ENCODE measurements at regions not wholly inside any gene's neighbourhood (a gene's known extent, or its start where the extent isn't known, plus 50 kb on each side); places are given as distances from the start of the nearest gene placed in this dataset.

DNA sequence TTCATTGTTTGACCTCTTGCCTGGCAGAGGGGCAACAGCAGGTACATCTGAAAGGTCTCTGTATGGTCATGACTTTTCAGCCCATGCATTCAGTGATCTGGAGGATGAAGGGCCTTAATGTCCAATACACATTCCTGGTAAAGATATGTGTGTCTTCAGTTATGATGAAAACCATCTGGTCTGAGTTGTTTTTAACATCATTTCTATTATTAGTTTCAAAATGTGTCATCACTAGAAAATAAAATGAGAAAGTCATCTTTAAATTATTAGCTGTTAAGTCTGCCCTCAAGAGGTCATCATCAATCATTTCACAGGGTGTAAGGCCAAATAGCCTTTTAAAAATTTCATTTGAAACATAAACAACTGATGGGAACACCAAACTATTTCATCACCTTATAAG lies 92.1 kb upstream of the PLSCR4 start:
- TF ChIP-seq POLR2A (IDR thresholded peaks at IDR 0.05): no peak
- TF ChIP-seq, protein P1, sequence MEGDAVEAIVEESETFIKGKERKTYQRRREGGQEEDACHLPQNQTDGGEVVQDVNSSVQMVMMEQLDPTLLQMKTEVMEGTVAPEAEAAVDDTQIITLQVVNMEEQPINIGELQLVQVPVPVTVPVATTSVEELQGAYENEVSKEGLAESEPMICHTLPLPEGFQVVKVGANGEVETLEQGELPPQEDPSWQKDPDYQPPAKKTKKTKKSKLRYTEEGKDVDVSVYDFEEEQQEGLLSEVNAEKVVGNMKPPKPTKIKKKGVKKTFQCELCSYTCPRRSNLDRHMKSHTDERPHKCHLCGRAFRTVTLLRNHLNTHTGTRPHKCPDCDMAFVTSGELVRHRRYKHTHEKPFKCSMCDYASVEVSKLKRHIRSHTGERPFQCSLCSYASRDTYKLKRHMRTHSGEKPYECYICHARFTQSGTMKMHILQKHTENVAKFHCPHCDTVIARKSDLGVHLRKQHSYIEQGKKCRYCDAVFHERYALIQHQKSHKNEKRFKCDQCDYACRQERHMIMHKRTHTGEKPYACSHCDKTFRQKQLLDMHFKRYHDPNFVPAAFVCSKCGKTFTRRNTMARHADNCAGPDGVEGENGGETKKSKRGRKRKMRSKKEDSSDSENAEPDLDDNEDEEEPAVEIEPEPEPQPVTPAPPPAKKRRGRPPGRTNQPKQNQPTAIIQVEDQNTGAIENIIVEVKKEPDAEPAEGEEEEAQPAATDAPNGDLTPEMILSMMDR (IDR thresholded peaks at IDR 0.05): no peak

Measured in adrenal gland (tissue), 5 donors.